HL-60 (cell line): ENCODE measurements at regions not wholly inside any gene's neighbourhood (a gene's known extent, or its start where the extent isn't known, plus 50 kb on each side); places are given as distances from the start of the nearest gene placed in this dataset.

Experiments used
- GABPA ChIP-seq: IDR thresholded peaks from 2 replicates; pipeline ENCODE4 v1.6.1; 2012; ENCODE audit warnings: low read depth
- POLR2AphosphoS5 ChIP-seq: IDR thresholded peaks from 2 replicates; pipeline ENCODE4 v1.6.1; 2012; ENCODE audit warnings: low read depth
- SPI1 ChIP-seq: IDR thresholded peaks from 2 replicates; pipeline ENCODE4 v1.6.1; 2012; ENCODE audit warnings: low read depth, mild to moderate bottlenecking, borderline replicate concordance
- TF ChIP-seq, protein P1 (sequence below): IDR thresholded peaks from one replicate; pipeline ENCODE4 v1.5.1; 2011; ENCODE audit warnings: low read length, control low read depth, inconsistent platforms; ENCODE audit not compliant: insufficient read depth
- TF ChIP-seq, protein P2 (sequence below): IDR thresholded peaks from 2 replicates; pipeline ENCODE4 v1.6.1; 2012; ENCODE audit warnings: low read depth; ENCODE audit not compliant: insufficient replicate concordance

DNA sequence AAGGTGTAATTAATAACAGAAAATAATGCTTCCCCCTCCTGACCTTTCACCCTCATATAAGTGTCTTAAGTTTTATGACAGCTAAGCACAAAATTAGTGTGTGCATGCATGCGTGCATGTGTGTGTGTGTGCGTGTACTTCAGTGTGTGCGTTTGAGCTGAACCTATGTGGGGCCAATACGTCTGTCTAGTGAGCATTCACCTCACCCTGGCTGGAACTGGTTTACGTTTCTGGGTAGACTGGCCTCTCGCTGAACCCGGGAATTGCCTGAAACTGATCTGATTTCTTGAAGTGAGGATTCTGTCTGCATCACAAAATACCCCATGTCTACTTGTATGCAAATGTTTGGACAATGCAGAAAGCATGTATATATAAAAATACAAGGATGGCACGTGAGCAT is 68.2 kb upstream of the TBX3 start:
- TF ChIP-seq, protein P1, sequence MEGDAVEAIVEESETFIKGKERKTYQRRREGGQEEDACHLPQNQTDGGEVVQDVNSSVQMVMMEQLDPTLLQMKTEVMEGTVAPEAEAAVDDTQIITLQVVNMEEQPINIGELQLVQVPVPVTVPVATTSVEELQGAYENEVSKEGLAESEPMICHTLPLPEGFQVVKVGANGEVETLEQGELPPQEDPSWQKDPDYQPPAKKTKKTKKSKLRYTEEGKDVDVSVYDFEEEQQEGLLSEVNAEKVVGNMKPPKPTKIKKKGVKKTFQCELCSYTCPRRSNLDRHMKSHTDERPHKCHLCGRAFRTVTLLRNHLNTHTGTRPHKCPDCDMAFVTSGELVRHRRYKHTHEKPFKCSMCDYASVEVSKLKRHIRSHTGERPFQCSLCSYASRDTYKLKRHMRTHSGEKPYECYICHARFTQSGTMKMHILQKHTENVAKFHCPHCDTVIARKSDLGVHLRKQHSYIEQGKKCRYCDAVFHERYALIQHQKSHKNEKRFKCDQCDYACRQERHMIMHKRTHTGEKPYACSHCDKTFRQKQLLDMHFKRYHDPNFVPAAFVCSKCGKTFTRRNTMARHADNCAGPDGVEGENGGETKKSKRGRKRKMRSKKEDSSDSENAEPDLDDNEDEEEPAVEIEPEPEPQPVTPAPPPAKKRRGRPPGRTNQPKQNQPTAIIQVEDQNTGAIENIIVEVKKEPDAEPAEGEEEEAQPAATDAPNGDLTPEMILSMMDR, result no peak
- TF ChIP-seq POLR2AphosphoS5 (no peak), GABPA (no peak), SPI1 (no peak)
- TF ChIP-seq, protein P2, sequence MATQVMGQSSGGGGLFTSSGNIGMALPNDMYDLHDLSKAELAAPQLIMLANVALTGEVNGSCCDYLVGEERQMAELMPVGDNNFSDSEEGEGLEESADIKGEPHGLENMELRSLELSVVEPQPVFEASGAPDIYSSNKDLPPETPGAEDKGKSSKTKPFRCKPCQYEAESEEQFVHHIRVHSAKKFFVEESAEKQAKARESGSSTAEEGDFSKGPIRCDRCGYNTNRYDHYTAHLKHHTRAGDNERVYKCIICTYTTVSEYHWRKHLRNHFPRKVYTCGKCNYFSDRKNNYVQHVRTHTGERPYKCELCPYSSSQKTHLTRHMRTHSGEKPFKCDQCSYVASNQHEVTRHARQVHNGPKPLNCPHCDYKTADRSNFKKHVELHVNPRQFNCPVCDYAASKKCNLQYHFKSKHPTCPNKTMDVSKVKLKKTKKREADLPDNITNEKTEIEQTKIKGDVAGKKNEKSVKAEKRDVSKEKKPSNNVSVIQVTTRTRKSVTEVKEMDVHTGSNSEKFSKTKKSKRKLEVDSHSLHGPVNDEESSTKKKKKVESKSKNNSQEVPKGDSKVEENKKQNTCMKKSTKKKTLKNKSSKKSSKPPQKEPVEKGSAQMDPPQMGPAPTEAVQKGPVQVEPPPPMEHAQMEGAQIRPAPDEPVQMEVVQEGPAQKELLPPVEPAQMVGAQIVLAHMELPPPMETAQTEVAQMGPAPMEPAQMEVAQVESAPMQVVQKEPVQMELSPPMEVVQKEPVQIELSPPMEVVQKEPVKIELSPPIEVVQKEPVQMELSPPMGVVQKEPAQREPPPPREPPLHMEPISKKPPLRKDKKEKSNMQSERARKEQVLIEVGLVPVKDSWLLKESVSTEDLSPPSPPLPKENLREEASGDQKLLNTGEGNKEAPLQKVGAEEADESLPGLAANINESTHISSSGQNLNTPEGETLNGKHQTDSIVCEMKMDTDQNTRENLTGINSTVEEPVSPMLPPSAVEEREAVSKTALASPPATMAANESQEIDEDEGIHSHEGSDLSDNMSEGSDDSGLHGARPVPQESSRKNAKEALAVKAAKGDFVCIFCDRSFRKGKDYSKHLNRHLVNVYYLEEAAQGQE, result no peak
